GM10266 (cell line): ENCODE measurements at regions not wholly inside any gene's neighbourhood (a gene's known extent, or its start where the extent isn't known, plus 50 kb on each side); places are given as distances from the start of the nearest gene placed in this dataset.
"Not testable (repeated sequence)": the region's sequence is repeated elsewhere in the genome, so short reads cannot be mapped to it uniquely, and the experiment has no call there.

Experiments used
- DNase-seq: peaks from one replicate; pipeline ENCODE4 v3.0.0; 2012; ENCODE audit errors: extremely low spot score
- TF ChIP-seq, protein P1 (sequence below): IDR thresholded peaks from 2 replicates; pipeline ENCODE4 v1.5.1; 2012; ENCODE audit warnings: mild to moderate bottlenecking, low read depth; ENCODE audit not compliant: control insufficient read depth, insufficient read depth; ENCODE audit errors: missing control alignments

DNA sequence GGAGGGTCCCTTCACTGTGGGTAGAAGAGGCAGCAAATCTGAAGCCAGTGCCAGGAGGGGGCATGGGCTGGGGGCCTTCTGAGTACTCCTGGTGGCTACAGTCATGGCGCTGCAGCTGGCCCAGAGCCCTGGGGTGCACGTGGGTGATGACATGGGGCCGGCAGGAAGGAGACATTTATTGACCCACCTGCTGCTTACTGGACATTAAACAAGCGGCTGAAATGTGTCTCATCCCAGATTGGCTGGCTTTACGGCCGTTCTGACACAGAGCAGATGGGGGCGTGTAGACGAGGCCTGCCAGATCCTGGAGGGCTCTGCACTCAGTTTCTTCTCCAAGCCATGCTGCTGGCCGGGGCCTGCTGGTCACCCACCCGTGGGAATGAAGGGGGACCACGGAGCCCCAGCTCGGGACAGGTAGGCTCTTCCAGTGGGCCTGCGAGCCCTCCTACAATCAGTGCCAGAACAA lies 906.9 kb downstream of the BRD1 start:
- DNase-seq: no peak
- TF ChIP-seq, protein P1, sequence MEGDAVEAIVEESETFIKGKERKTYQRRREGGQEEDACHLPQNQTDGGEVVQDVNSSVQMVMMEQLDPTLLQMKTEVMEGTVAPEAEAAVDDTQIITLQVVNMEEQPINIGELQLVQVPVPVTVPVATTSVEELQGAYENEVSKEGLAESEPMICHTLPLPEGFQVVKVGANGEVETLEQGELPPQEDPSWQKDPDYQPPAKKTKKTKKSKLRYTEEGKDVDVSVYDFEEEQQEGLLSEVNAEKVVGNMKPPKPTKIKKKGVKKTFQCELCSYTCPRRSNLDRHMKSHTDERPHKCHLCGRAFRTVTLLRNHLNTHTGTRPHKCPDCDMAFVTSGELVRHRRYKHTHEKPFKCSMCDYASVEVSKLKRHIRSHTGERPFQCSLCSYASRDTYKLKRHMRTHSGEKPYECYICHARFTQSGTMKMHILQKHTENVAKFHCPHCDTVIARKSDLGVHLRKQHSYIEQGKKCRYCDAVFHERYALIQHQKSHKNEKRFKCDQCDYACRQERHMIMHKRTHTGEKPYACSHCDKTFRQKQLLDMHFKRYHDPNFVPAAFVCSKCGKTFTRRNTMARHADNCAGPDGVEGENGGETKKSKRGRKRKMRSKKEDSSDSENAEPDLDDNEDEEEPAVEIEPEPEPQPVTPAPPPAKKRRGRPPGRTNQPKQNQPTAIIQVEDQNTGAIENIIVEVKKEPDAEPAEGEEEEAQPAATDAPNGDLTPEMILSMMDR: no peak

DNA sequence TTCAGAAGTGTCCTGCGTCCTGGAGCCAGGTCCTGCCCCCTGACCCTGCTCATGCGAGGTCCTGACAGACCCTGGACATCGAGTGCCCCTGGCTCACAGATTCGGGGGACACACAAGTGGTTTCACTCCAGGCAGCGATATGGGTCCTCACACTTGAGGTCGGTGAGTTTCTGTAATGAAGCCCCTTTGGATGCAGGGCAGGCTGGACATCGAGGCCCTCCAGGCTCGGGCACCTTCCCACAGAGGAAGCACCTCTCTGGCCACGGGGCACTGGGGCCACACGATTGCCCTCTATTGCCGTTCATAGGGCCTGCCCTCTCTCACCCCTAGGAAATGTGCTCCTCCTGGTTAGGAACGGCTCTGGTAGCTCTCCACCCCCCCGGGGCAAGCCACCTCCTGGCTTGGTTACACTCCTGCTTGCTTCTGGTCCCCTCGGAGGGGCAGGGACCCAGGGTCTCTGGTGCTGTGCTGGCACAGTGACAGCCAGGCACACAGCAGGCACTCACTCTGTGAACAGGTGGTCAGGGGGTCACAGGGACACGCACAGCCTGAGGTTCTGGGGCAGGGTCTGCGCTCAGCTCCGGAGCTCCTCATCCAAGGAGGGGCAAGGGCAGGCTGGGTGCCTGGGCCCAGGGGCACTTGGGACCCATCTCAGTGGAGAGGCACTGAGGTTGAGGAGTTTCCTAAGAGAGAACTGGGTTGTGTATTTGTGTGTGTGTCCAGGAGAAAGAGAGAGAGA lies 907.7 kb downstream of the BRD1 start:
- TF ChIP-seq, protein P1: no peak
- DNase-seq: no peak

DNA sequence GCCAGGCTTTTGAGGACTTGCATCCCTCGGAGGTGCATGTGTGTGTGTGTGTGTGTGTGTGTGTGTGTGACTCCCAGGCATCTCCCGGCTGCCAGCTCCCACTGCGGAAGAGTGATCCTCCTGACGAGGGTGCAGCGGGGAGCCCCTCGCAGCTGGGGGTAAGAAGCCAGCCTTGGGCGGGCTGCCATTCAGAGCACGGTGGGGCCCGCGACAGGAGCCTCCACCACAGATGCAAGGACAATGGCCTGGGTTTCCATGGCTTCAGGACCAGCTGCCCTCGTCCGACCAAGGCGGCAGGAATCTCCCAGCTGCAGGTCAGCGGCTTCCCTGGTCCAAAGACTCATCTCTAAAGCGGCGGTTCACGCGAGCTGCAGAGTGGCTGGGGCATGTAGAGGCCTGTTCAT lies 908.5 kb downstream of the BRD1 start:
- TF ChIP-seq, protein P1: no peak
- DNase-seq: no peak

DNA sequence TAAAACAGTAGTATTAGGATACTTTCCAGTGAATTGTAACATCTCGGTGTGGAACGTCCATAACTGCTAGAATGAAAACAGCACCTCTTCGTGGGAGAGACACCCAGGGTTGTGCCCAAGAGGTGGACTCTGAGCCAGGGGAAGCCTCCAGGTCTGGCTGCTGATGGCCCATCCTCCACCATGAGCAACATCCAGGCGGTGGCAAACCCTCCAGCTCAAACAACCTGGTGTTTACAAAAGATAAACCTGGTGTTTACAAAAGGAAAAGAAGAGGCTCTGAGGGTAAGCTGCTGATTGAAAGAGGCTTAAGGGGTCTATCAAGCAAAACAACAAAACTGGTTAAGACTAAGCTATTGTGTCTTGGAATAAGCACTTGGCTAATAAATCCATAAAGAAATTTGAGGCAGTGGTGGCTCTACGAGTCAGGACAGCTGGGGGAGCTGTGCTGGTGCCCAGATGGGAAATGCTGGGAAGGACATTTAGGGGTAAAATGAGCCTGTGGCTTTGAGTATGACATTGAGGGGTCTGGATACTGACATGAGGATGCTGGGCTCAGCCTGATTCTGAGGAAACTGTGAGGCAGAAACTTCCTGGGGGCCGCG lies 909.0 kb downstream of the BRD1 start:
- TF ChIP-seq, protein P1: no peak
- DNase-seq: no peak

DNA sequence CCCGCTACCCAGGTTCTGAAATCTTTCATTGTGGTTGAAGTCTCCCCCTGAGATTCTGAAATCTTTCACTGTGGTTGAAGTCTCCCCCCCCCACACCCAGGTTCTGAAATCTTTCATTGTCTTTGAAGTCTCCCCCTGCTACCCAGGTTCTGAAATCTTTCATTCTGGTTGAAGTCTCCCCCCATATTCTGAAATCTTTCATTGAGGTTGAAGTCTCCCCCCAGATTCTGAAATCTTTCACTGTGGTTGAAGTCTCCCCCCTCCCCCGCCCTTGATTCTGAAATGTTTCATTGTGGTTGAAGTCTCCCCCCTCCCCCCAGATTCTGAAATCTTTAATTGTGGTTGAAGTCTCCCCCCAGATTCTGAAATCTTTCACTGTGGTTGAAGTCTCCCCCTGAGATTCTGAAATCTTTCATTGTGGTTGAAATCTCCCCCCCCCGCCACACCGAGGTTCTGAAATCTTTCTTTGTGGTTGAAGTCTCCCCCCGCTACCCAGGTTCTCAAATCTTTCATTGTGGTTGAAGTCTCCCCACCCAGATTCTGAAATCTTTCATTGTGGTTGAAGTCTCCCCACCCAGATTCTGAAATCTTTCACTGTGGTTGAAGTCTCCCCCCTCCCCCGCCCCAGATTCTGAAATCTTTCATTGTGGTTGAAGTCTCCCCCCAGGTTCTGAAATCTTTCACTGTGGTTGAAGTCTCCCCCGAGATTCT lies 915.2 kb downstream of the BRD1 start:
- DNase-seq: not testable (repeated sequence)

DNA sequence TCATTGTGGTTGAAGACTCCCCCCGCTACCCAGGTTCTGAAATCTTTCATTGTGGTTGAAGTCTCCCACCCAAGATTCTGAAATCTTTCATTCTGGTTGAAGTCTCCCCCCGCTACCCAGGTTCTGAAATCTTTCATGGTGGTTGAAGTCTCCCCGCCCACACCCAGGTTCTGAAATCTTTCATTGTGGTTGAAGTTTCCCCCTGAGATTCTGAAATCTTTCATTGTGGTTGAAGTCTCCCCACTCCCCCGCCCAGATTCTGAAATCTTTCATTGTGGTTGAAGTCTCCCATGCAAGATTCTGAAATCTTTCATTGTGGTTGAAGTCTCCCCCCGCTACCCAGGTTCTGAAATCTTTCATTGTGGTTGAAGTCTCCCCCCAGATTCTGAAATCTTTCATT lies 916.0 kb downstream of the BRD1 start:
- not testable (repeated sequence) for DNase-seq

DNA sequence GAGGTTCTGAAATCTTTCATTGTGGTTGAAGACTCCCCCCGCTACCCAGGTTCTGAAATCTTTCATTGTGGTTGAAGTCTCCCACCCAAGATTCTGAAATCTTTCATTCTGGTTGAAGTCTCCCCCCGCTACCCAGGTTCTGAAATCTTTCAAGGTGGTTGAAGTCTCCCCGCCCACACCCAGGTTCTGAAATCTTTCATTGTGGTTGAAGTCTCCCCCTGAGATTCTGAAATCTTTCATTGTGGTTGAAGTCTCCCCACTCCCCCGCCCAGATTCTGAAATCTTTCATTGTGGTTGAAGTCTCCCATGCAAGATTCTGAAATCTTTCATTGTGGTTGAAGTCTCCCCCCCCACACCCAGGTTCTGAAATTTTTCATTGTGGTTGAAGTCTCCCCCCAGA lies 916.6 kb downstream of the BRD1 start:
- not testable (repeated sequence) for DNase-seq

DNA sequence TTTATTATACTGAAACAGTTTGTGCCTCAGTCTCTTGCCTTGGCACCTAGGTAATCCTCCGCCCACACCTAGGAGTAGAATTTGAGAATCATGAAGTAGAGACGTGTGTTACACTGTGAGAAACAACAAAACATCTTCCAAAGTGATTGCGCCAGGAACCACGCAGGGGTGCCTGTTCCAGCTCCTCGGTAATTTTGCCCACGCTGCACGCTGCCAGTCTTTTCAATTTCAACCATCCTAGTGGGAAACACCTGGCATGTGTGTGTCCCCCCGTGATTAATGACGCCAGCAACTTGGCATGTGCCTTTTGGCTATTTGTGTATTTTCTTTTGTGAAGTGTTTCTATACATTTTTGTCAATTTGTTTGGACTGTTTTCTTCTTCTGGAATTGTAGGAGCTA lies 919.1 kb downstream of the BRD1 start:
- TF ChIP-seq, protein P1: no peak
- DNase-seq: no peak
